ENCODE measurements at regions not wholly inside any gene's neighbourhood (a gene's known extent, or its start where the extent isn't known, plus 50 kb on each side); places are given as distances from the start of the nearest gene placed in this dataset.
"Not testable (repeated sequence)": the region's sequence is repeated elsewhere in the genome, so short reads cannot be mapped to it uniquely, and the experiment has no call there.

DNA sequence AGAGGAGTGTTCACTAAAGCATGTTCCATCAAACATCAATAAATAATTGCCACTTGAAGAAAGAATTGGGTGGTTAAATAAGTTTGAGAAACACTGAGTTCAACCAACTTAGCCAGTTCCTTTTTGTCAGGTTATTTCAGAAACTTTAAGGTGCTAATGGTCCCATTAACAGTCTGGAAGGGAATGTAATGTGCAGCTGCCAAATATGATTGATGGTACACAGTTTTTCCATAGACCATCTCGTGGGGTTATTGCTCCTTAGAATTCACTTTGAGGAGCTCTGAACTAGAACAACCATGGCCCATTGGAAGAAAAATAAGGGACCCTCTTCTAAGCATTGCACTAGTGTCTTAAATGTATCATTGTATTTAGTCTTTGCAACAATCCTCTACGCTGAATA, 185.8 kb upstream of the NR2F2 start:
- Histone ChIP-seq H3K36me3 (no peaks in the 10 kb centered on the region), H3K27ac (no peak overlapping the region), H3K4me3 (no peak overlapping the region), H3K27me3 (no peaks in the 10 kb centered on the region), H3K9me3 (peaks cover 0 to 3% (median 0%) of the 10 kb centered on the region in 4 donors), H3K4me1 (no peaks in the 10 kb centered on the region)
- TF ChIP-seq, protein P1, sequence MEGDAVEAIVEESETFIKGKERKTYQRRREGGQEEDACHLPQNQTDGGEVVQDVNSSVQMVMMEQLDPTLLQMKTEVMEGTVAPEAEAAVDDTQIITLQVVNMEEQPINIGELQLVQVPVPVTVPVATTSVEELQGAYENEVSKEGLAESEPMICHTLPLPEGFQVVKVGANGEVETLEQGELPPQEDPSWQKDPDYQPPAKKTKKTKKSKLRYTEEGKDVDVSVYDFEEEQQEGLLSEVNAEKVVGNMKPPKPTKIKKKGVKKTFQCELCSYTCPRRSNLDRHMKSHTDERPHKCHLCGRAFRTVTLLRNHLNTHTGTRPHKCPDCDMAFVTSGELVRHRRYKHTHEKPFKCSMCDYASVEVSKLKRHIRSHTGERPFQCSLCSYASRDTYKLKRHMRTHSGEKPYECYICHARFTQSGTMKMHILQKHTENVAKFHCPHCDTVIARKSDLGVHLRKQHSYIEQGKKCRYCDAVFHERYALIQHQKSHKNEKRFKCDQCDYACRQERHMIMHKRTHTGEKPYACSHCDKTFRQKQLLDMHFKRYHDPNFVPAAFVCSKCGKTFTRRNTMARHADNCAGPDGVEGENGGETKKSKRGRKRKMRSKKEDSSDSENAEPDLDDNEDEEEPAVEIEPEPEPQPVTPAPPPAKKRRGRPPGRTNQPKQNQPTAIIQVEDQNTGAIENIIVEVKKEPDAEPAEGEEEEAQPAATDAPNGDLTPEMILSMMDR (IDR thresholded peaks at IDR 0.05), result no peak
- TF ChIP-seq EP300 (IDR thresholded peaks at IDR 0.05), result no peak
- no peak for TF ChIP-seq POLR2AphosphoS5 (IDR thresholded peaks at IDR 0.05)
- TF ChIP-seq POLR2A (IDR thresholded peaks at IDR 0.05), result no peak
- 64 to 74% methylated on average over 2 of the region's 2 CpGs for WGBS, 2 donors
- DNase-seq, result no peak
- intact Hi-C loops (cut with DNase I), result no loop called here

DNA sequence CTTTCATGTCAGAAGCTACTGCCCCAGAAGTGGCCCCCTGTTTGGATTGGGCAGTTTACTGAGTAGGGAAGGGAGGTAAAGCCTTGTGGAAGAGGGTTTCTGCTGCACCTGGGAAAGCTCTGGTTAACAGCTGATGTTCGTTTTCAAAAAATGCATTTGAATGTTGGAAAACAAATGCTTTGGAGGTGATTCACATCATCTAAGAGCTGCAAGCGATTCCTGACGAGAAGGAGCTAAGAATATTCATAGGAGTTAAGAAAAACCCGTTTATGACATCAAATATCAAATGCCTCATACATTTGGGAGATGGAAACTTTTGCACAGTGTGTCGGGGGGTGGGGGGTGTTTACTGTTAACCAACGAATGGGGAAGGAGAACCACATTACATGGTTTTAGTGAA, 183.8 kb upstream of the NR2F2 start:
- H3K4me1 ChIP-seq, result peaks cover 0 to 5% (median 0%) of the 10 kb centered on the region in 4 donors
- TF ChIP-seq, protein P1 (IDR thresholded peaks at IDR 0.05), result no peak
- TF ChIP-seq POLR2AphosphoS5 (IDR thresholded peaks at IDR 0.05) (no peak), POLR2A (IDR thresholded peaks at IDR 0.05) (no peak), EP300 (IDR thresholded peaks at IDR 0.05) (no peak)
- WGBS, 2 donors, result 68 to 77% methylated on average over 6 of the region's 6 CpGs
- no peaks in the 10 kb centered on the region for H3K36me3 ChIP-seq
- H3K27me3 ChIP-seq, result no peaks in the 10 kb centered on the region
- H3K9me3 ChIP-seq, result no peaks in the 10 kb centered on the region
- no peak overlapping the region for H3K27ac ChIP-seq
- DNase-seq, result no peak
- intact Hi-C loops (cut with DNase I), result no loop called here
- no peak overlapping the region for H3K4me3 ChIP-seq

DNA sequence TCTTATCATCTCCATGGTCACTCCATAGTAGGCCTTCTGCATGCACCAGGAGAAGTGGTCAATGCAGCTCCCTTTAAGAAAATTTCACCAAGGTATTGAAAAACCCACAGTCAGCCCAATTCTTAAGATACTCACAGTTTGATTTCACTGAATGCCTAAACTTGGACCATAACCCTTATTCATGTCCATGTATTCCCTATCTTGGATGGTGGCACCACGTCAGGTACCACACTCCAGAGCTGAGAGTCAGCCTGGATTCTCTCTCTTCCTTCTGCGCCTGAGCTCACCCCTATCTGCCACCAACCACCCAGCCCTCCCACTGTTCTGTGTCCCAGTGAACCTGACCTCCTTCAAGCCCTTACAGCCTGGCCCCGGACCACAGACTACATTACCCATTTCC, 183.2 kb upstream of the NR2F2 start:
- H3K36me3 ChIP-seq, result no peaks in the 10 kb centered on the region
- intact Hi-C loops (cut with DNase I), result no loop called here

DNA sequence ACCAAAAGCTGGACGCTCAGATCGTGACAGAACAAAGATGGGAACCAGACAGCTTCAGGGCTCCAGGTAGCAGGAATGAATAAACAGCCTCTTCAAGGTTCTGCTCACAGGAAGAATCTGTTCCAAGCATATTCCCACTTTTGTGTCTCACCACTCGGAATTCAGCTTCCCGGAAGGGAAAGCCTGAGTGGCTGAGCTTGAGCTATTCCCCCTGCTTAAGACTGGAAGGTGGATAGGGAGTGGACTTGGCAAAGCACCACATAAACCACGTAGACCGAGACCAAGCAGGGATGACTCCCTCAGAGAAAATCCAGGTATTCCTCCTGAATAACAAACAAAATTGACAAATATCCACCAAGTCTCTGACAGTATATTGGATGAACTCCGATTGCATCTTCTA, 180.2 kb upstream of the NR2F2 start:
- intact Hi-C loops (cut with DNase I), result no loop called here
- no peak for DNase-seq
- TF ChIP-seq POLR2AphosphoS5 (IDR thresholded peaks at IDR 0.05) (no peak), POLR2A (IDR thresholded peaks at IDR 0.05) (no peak)
- TF ChIP-seq, protein P1 (IDR thresholded peaks at IDR 0.05), result no peak
- H3K4me1 ChIP-seq, result peaks cover 0 to 5% (median 0%) of the 10 kb centered on the region in 4 donors
- H3K9me3 ChIP-seq, result no peaks in the 10 kb centered on the region
- H3K27me3 ChIP-seq, result no peaks in the 10 kb centered on the region
- 82 to 85% methylated on average over 7 of the region's 7 CpGs for WGBS, 2 donors
- no peaks in the 10 kb centered on the region for H3K36me3 ChIP-seq
- no peak overlapping the region for H3K27ac ChIP-seq
- no peak overlapping the region for H3K4me3 ChIP-seq

More for the DNA sequence above, 183.2 kb upstream of the NR2F2 start:
- no peak overlapping the region for H3K27ac ChIP-seq
- peaks cover 0 to 5% (median 0%) of the 10 kb centered on the region in 4 donors for H3K4me1 ChIP-seq
- no peak for DNase-seq
- no peak for TF ChIP-seq POLR2AphosphoS5 (IDR thresholded peaks at IDR 0.05)
- TF ChIP-seq, protein P1 (IDR thresholded peaks at IDR 0.05), result no peak
- TF ChIP-seq POLR2A (IDR thresholded peaks at IDR 0.05), result no peak
- no peak for TF ChIP-seq EP300 (IDR thresholded peaks at IDR 0.05)
- H3K4me3 ChIP-seq, result no peak overlapping the region
- no peaks in the 10 kb centered on the region for H3K27me3 ChIP-seq
- 85 to 89% methylated on average over 3 of the region's 3 CpGs for WGBS, 2 donors
- no peaks in the 10 kb centered on the region for H3K9me3 ChIP-seq

DNA sequence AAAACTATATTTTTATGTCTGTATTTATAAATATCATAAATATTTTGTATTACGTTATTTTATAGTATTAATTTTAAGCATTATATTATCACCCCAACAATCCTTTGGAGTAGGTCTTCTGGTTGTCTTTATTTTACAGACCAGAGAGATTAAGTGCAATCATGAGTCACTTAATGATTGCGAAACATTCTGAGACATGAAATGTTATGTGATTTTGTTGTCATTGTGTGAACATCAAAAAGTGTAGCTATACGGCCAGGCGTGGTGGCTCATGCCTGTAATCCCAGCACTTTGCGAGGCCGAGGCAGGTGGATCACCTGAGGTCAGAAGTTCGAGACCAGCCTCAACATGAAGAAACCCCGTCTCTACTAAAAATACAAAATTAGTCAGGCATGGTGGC, 178.8 kb upstream of the NR2F2 start:
- H3K9me3 ChIP-seq; H3K4me1 ChIP-seq; intact Hi-C loops (cut with DNase I); H3K4me3 ChIP-seq; DNase-seq; H3K27ac ChIP-seq; H3K36me3 ChIP-seq; H3K27me3 ChIP-seq: not testable (repeated sequence)
- 78 to 89% methylated on average over 8 of the region's 8 CpGs for WGBS, 2 donors
